Hippocampal formation (tissue), 2 donors: ENCODE measurements at regions not wholly inside any gene's neighbourhood (a gene's known extent, or its start where the extent isn't known, plus 50 kb on each side); places are given as distances from the start of the nearest gene placed in this dataset.
A peak's percentile ranks its signal among the peaks of the same experiment; 100 is the strongest.

Source experiments
- DNase-seq, 2 donors: peaks; one replicate each; lab custom pipeline; 2025; lab: John Stamatoyannopoulos, UW

DNA sequence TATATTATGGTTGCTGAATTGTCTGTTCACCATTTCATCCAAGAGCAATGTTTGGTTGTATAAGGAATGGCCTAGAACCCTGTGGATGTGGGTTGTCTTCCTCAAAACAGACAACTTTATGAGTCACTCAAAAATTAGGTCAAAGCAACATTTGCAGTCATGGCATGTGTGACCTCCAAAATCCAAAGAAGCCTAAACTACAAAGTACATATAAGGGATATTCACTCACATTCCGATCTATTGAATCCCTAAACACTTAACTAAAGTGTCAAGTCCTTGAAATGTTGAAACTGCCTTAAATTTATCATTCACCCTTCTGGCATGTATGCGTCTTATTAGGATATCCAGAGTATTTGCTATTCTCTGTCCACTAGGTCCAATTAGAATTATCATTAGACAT, 491.5 kb downstream of the NUF2 start:
- no peak for DNase-seq

DNA sequence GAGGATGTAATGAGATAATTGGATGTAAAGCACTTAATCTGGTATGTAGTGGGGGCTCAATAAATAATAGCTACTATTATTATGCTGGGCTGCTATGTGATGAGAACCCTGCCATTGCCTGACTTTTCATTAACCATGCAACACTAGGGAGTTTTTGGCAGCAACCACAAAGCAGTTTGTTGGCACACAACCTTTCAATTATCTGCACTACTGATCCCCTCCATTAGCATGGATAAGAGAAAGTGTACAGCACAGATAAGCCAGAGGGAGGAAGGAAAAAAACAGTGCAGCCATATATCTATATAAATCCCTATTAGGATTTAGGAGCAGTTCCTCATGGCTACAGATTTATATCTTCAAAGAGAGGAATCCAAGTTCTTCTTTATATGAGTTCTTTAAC, 498.5 kb downstream of the NUF2 start:
- no peak for DNase-seq

DNA sequence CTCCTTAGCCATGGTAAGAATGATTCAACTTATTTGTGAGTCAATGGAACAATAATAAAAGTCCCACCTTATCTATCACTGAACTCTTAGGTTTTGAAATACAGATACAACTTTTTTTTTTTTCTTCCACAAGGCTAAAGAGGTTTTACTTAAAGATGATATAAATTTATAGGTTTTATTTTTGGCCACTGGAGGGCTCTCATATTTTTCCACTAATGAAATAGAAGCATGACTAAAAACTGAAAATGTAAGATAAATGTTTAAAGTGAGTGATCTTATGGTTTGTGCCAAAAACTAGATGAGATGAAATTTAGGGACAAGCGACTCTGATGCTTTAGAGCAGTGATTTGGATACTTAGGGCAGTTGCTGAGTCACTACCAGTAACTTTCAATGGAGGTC, 499.0 kb downstream of the NUF2 start:
- no peak for DNase-seq

DNA sequence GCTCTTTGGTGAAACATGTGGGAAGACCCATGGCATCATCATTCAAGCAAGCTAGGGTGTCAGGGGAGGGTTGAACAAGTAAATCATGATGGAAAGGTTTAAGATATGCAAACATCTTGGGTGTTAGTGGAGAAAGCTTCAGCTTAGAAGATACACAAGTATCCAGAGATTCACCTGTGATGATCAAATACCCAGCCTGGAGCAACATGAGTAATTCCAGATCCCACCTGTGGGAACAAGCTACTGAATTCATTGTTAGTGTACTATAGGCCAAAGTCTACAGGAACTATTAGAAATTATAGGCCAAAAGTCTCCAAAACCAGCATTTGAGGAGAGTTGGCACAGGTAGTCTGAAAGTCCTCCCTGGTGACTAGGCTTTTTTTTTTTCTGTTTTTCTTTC, 499.9 kb downstream of the NUF2 start:
- no peak for DNase-seq

DNA sequence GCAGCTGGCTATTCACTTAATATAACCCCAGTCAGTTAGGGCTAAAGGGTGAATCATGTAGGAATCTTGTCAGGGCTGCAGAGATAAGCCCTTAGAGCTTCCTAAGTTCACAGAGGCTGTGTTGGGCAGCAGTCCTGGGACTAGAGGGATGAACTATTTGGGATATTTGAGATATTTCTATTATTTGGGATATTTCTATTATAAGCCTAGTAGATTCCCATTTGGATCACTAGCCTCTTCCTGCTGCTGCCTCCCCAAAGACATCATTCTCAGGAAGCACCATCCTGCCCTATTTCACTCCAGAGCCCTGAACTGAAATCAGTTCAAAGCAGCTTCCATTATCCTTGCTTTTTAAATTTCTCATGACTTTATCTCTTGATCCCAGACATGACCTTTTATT, 501.3 kb downstream of the NUF2 start:
- DNase-seq = no peak

DNA sequence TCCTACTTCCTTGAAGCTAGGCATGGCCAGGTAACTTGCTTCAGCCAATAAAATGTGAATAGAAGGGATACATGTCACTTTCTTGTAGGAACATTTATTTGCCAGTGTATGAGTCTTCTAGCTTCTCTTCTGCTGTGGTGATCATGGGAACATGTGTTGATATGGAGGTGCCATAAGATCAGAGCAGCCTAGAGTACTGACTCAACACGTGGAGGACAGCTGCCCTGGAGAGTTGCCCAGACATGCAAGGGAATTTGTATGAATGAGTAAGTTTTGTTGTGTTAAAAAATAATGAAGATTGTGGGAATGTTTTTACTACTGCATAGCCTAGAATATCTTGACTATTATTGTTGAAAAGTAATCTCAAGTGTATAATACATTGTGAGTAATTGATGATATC, 502.3 kb downstream of the NUF2 start:
- DNase-seq = no peak

DNA sequence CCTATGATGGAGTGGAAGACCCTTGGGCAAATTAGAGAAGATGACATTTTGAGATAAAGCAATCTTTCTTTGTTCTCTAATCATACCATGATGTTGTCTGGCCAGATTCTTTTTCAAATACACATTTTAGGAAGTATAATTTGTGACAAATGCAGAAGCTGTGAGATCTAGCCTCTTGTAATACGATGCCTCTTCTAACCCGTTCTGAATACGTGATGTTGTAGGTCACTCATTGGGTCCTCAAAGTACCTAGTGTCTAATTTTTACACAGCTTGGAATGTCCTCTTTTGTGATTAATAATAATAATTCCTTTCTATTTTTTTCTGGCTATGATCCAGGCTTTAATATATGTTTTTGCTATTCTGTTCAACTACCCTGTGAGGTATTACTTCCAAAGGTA, 502.7 kb downstream of the NUF2 start:
- no peak for DNase-seq

DNA sequence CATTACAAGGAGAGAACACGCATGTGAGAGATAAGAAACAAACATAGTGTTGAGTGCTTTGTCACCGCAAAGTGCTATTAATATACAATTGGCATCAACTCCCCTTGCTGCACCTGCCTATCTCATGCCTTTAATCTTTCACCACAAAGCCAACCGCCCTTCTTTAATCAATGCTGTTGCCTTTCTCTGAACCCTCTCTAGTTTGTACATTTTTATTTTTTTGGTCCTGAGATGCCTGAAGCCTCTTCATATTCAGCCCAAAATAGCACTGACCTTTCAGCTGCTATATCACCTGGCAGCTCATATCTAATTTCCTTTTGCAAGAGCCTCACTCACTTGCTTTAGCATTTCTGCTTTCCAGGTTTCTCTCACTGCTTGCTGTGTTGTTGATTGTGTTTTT, 504.7 kb downstream of the NUF2 start:
- DNase-seq = no peak

DNA sequence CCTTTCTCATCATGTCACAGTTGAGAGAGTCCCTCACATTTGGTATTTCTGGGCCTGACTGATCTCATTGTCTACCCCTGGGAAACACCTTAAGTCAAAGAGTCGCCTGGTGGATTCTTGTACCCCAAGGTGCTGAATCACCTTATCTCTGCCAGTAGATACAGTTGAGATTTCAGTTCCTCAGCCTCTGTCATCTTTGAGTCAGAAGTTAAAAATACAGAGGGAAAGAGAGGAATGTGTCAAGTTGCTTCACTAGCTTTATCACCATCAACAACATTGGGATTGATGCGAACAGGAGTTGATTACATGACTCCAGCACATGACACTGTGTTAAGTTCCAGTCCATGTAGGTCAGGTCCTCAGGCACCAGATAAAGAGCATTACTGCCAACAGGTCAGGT, 513.0 kb downstream of the NUF2 start:
- no peak for DNase-seq

DNA sequence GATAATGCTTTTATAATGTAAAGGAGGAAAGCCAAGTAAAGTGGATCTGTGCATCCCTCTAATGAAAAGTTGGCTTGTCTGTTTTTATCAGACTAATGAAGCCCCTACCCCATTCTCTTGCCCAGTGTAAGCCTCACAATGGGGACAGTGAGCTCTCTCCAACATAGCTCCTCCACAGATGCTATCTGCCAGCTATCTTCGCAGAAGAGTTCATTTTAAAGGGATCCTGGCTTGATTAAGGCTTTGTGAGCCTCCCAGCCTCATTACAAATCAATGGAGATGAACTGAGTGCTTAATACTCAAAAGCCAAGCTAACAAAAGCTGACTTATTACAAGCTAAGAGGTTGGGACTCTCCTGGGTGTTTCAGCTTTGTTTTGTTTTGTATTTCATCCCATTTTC, 514.7 kb downstream of the NUF2 start:
- DNase-seq = no peak

DNA sequence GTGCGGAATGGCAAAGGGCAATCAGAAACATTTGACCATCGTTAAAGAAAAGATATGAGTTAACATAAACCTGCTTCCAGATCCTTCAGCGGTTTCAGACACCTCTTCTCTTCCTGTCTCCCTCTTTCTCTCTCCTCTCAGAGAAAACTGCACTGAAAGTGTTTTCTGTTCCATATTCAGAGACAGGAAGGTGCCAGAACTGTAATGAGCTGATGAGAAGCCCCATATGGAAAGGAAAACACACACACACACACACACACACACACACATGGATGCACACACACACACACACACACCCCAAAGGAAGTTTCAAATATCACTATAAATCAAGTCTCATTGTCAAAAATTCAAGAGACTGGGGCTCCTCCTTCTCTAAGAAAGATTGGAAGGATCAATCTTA, 515.5 kb downstream of the NUF2 start:
- DNase-seq = no peak

DNA sequence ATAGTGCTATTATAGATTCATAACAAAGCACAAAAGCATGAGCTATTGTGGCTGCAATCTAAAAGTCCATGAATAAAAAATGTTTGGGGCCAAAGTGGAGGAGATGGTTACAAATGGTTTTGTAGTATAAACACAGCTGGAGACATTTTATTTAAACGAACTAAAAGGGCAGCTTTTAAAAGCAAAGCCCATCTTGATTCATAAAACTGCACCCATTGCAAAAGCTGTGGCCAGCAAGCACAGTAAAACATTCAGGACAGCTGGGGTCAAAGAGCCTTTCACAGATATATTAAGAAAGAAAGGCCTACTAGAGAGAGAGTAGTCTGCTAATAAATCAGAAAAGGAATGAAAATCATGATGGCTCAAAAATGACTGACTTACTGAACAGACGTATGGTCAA, 520.8 kb downstream of the NUF2 start:
- no peak for DNase-seq

DNA sequence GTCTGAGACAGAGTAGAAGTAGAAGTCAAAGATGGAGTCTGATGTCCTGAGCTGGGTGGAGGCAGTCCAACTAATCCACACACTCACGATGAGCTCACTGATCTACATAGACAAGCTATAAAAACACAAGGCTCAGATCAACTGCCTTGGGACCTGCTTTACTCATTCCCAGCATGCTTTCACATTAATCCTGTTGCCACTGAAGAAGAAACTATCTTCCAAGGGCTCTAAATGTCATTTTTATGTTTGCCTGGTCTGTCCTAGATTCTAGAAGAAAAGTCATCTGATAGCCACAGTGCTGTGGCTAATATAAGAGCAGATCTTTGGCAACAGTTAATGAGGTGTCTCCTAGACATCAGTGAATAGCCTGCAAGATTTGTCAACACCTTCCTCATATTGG, 522.7 kb downstream of the NUF2 start:
- DNase-seq = no peak

DNA sequence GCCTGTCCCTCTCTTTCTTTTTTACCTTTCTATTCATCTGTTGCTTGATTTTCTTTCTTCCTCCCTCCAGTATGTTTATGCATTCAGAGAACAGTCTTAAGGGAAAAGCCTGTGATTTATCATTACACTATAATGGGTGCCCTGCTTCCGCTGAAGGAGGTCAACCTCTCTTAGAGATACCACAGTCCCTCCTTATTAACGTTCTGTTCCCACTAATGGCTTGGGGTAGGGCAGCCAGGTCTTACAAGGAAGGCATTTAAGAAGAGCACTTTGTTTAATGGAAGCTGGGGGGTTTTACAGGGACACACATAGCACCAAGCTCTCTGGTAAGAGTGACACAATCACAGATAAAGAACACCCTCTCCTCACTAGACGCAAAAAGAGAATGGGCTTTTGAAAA, 523.5 kb downstream of the NUF2 start:
- DNase-seq = no peak

DNA sequence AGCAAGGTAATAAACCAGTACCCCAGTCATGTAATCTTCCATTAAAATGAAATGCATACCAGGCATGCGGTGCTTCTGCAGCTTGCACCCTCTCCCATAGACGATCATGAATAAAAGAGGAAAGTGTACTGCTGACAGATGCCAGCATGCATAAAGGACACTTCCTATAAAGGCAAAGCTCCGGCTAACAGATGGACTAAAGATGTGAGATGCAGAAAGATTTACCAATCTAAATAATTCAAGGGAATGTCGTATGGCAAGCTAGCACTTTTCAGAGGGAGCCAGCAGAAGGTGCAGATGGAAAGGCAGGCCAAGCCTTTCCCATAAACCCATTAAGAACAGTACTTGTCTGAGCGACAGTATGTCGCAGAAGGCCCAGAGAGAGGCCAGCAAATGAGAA, 542.0 kb downstream of the NUF2 start:
- DNase-seq = peak in 1 of 2 donors; percentile 15

DNA sequence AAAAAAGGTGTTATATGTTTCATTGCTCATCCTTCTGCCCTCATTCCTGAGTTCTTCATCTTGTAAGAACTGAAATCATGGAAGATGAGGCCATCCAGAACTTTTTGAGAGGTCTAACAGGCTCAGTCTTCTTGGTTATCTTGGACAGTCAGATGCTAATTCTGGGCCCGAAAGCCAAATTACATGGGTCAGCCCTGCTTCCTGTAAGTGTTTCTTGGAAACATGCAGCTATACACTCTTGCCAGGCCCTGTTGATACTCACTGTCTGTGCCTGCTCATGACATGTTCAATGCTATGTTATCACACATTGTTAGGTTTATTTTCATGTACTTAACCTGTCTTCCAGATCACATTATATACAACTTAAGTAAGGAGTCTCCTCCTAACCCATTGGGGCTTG, 542.5 kb downstream of the NUF2 start:
- no peak for DNase-seq

DNA sequence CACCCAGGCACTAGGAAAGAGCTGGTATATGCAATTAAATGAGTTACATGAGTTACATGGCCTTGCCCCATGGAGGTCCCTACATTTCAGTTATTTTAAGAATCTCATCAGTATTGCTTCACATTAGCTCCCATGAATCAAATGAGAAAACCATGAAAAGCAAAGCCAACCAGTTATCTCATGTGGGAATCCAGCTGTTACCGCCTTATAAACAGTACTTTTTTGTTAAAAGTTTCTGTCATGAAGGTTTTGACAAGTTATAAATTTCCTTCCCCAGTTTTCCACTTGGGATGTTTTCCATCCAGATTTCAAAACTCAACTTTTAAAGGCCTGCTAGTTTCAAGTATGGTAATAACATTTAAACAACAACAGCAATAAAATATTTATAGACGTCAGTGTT, 544.8 kb downstream of the NUF2 start:
- DNase-seq = no peak

DNA sequence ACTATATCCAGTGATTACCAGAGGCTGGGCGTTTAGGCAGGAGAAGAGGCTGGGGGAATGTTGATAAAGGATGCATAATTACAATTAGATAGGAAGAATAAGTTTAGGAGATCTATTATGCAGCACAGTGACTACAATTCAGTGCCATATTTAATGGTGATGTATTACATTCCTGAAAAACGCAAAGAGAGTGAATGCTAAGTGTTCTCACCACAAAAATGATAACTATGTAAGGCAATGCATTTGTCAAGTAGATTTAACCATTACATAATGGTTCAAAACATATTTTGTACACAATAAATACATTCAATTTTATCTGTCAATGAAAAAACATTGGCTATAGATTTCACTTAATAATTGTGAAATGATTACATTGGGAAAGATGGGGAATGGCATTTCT, 548.9 kb downstream of the NUF2 start:
- DNase-seq = no peak

DNA sequence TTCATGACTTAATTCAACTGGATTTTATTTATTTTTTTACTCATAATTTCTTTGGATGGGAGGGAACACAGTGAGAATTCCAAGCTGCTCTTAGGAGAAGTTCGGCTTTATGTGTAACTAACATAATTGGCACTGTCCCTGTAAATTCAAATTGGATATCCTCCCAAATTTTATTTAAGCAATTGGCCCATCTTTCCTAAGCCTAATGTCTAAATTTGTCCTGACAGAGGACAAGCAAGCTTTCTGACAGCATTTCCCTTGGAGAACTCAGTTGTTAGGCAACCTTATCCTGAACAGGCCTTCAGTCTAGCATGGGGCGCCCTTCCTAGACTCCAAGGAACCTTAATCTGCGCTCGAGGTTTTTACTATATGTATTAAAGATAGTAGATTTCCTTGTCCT, 550.3 kb downstream of the NUF2 start:
- no peak for DNase-seq

DNA sequence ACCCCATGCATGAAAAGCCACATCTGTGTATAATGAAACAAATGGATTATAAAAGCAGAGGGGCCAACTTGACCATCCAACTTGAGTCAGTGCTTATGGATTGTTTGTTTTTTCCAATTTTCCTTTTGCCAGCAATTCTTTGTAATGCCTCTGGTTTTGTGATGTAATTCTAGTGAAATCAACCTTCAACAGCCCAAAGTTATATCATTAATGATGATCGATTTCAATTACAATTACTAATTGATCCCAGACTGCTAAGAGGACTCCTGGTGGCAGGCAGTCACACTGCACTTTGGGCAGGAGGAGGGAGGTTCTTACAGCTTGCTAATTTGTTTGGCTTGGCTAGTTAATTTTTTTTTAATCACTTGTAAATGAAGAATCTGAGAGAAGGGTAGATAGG, 552.3 kb downstream of the NUF2 start:
- no peak for DNase-seq

DNA sequence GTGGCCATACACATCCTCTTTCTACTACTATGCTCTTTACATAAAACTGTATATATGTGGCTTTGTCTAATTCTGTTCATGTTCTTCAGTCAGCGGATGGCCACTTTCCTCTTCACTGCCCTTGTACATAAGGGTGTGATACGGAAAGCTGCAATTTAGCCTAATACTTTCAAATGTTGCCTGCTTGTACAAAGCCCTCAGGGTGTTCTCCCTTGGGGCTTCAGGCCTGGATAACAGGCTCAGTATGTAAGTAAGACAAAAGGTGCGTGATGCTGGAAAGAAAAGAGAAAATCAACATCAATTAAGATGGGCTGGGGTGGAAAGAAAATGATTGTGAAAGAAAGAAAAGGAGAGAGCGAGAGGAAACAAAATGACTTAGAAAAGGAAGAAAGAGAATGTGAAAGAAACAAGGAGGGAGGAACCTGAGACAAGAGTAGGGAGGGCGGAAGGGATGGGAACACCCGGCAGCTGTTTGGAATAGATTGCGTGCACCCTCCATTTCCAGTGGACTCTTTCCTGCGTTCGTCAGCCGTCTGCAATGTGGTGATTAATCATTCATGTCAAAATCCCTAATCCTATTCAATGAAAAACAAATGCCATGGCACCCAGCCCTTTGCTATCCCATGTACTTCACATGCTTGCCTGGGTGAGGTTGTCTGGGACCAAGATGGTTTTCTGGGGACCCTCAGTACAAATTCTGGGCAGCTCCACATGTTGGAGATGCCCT, 553.6 kb downstream of the NUF2 start:
- no peak for DNase-seq

DNA sequence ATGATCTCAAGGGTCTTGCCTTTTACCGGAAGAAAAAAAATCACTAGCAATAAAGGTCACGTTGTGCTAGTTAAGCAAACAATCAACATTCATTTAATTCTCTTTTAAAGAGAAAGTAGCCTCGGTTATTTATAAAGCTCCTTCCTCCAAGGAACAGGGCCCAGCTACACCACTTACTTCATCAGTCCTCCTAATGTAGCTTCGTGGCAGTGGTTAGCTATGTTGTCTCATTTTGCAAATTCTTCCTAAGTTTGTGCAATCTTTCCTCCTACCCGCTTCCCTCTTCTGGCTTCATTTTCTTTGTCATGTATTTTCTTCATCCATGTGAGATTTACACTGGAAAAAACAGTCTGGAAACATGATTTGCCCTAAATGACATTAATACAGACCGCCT, 554.2 kb downstream of the NUF2 start:
- no peak for DNase-seq

DNA sequence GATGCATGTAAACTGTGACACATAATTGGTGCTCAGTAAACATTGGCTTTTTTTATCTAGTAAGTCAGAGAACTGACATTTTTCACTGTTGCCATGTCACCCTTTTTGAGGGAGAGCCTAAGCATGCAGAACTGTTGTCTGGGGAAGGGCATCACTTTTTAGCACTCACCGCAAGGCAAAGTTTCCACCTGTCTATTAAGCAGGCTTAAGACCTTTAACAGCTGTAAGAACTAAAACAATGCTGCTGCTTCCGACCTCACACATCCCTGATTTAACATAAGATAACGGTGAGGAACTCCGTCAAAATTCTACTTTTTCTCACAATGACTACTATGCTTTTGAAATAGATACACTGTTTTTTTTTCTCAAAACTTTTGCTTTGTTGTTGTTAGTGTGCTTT, 554.8 kb downstream of the NUF2 start:
- no peak for DNase-seq

DNA sequence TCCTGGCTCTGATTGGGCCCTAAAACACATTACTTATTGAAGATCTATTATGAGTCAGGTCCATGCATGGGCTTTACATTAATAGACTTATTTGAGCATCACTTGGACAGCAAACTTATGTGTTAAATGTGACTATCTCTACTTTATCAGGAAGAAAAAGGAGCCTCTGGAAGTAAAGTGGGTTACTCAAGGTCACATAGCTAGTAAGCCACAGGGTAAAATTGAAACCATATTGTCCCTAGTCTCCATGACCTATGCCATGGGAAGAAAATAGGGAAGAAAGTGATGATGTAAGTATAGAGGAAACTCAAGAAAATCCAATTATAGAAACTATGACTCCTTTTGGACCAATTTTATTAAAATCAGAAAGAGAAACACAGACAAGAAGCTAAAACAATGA, 555.3 kb downstream of the NUF2 start:
- DNase-seq = no peak

DNA sequence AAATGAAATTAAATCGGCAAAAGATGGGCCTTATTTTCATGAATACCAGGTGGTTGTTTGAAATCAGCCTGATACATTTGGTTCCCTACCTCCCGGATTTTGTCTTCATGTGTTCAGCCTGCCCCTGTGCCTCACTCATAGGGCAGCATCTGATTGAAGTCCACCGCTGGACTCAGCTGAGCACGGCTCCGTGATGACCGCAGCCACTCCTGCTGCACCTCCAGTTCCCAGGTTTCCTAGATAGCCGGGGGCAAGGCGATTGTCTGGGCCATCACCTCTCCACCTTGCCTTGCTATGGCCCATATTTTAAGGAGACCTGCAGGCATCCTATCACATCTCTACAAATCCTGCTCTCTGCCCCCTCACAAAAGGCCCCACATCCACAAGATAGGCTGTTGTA, 563.8 kb downstream of the NUF2 start:
- no peak for DNase-seq
